GM21526 (cell line): ENCODE measurements at regions not wholly inside any gene's neighbourhood (a gene's known extent, or its start where the extent isn't known, plus 50 kb on each side); places are given as distances from the start of the nearest gene placed in this dataset.
"Not testable (repeated sequence)": the region's sequence is repeated elsewhere in the genome, so short reads cannot be mapped to it uniquely, and the experiment has no call there.

Experiments
- ATAC-seq: cut with Tn5 transposase; IDR thresholded peaks from one replicate; pipeline ENCODE4 v1.9.1; 2021; ENCODE audit warnings: moderate library complexity; ENCODE audit not compliant: unreplicated experiment, low FRiP score

DNA sequence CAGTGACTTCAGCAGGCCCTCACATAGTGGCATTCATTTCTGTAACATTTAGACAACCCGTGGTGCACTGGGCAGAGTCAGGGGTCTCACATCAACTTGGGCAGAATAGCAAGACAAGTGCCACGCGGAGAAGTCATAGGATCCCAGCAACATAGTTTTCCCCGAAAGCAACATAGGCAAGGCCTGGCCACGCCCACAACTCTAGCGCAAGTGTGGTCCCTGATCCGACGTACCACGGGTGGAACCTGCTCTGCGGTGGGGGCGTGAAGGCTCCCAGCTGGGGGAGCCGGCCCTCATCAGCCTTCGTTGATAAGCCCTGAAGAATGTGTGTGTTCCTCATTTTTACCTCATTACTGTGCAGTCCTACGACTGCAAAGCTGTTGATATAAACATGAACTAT, 261.2 kb downstream of the EIPR1 start:
- ATAC-seq: no peak

DNA sequence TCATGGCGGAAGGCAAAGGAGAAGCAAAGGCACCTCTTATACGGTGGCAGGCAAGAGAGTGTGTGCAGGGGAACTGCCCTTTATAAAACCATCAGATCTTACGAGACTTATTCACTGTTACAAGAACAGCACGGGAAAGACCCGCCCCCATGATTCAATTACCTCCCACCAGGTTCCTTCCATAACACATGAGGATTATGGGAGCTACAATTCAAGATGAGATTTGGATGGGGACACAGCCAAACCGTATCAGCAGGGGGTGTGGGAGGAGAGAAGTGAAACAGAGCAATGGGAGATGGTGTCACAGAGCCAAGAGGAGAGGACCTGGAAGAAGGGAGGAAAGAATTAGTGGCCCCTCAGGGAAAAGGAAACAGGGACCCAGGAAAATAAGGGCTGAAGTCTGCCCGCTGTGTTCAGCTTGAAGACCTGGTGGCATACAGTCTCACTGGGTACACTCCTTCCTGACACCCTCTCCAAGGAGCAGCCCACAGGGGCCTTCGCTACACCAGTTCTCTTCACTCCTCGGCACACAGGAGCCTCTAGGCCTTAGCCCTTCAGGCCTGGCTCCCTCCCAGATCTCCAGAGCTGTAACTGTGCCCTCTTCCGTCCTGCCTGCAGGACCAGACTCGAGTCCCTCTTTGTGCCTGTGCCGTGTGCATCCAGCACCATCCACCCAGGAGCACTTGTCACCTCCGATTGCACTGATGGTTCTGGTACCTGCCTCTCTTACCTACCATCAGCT, 262.1 kb downstream of the EIPR1 start:
- no peak for ATAC-seq

GRCh38 chr2:3114406-3115185, 263.0 kb downstream of the EIPR1 start:
- ATAC-seq: no peak

- no peak for ATAC-seq
Observed at GRCh38 chr2:3113769-3114168, 263.8 kb downstream of the EIPR1 start.

DNA sequence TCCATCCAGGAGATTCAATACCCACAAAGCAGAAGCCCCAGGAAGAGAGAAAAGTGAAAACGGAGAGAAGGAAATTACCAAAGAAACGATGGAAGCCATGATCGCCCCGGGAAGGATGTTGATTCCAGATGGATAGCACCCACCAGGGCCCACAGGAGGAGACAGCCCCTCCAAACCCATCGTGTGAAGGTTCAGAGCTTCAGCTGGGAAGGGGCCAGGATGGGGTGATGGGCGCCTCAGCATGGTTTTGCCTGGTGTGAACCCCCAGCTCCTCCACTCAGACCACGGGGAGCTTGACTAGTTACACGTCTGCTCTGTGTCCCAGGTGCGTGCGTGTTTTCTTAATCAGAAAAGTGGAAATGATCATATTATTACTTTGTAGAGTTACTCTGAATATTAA, 264.5 kb downstream of the EIPR1 start:
- no peak for ATAC-seq

DNA sequence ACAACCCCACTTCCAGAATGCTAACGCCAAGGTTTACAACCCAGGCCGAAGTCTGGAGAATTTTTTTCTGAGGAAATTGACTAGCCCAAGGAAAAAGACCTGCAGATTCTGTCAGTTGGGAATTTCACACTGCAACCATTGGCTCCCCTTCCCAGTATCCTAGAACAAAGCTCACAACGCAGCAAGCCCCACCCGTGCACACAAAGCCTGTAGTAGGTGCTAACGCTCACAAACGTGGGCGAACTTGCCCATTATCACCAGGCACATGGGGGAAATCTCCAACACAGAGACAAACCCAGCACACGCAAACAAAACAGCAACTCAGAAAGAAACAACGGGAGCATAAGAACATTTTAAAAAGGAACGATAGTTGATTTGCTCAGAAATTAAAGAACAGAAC, 265.1 kb downstream of the EIPR1 start:
- ATAC-seq: no peak

GRCh38 chr2:3112131-3112530, 265.5 kb downstream of the EIPR1 start:
- ATAC-seq: no peak

GRCh38 chr2:3110994-3111666, 266.5 kb downstream of the EIPR1 start:
- no peak for ATAC-seq

DNA sequence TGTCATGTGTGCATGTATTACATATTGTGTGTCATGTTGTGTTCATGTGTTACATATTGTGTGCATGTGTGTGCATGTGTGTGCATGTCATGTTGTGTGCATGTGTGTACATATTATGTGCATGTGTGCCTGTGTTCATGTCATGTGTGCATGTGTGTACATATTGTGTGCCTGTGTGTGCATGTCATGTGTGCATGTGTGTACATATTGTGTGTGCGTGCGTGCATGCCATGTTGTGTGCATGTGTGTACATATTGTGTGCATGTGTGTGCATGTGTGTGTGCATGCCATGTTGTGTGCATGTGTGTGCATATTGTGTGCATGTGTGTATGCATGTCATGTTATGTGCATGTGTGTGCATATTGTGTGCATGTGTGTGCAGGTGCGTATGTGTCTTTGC, 267.1 kb downstream of the EIPR1 start:
- no peak for ATAC-seq

- ATAC-seq: no peak
Observed at GRCh38 chr2:3108710-3109702, 268.6 kb downstream of the EIPR1 start.

DNA sequence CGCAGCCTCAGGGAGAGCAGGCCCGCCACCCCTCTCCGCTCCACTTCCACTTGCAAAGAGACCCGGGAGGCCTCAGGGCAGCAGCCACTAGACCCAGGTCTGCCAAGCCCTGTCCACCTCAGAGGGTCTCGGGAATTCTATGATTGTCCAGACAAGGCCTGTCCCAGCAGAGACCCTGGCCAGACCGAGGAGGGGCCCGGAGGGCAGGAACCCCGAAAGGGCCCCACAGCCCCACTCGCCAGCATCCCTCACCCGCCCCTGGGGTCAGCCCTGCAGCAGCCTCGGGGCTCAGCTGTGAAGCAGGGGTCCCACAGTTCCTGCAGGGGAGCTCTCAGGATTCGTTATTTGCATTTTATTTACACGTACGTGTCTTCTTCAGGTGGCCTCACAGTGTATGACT, 269.5 kb downstream of the EIPR1 start:
- ATAC-seq: no peak

DNA sequence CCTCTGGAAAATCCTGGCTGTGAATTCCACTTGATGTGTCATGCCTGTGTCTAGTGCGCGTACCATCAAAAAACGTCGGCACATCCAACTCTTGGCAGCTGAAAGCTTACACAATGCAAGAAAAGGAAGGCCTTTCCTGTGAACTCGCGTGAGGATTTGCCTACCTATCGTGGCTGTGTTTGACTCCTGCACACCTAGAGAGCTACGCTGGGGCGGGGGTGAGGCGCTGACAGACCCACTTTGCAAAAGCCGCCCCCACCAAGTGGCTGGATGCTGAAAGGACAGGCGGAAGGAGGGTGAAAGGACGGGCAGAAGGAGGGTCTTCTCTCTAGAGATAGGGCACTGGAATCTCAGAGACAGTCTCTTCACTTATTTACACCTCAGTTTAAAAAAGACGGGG, 270.1 kb downstream of the EIPR1 start:
- ATAC-seq: no peak

DNA sequence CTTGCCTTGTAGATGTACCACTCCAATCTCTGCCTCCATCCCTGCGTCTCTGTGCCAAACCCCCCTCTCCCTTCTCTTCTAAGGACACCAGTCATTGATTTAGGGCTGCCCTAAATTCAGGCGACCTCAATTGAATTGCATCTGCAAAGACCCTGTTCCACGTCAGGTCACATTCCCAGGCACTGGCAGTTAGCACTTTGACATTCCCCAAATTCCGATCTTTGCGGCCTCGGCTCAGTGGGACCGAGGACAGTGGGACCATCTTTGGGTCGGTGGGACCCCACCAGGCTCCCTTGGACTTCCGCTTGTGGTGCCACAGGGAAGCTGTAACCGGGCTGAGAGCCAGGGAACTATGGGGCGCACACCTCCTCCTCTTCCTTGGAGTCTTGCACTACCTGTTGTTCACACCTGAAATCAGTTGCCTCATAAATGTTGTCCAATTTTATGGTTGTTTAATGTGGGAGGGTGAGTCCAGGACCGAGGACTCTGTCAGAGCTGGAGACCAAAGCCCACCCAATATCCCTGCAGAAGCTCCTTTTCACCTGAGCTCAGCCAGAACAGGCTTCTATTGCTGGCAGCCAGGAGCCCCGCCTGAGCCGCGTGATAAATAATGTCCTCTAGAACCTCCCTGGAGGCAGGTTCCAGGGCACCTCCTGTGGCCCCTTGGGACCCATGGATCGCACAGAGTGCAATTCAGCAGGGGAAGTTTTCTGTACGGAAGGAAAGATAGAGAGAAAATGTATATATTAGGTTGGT, 271.6 kb downstream of the EIPR1 start:
- ATAC-seq: no peak

GRCh38 chr2:3104958-3105813, 272.4 kb downstream of the EIPR1 start:
- ATAC-seq: not testable (repeated sequence)

DNA sequence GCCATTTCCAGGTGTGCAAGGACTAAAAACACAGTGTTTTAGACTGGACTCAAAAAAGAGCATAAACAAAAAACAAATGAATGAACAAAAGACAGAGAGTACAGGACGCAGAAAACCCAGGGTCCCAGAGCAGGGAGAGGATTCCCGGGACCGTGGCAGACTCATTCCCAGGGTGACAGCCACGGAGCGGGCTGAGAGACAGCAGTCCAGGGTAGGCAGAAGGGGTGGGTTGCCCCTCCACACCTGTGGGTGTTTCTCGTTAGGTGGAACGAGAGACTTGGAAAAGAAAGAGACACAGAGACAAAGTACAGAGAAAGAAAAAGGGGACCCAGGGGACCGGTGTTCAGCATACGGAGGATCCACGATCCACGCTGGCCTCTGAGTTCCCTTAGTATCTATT, 273.4 kb downstream of the EIPR1 start:
- no peak for ATAC-seq

- ATAC-seq: no peak
Observed at GRCh38 chr2:3102922-3103569, 274.6 kb downstream of the EIPR1 start.

- no peak for ATAC-seq
Observed at GRCh38 chr2:3102081-3102921, 275.3 kb downstream of the EIPR1 start.
